K562 (cell line): ENCODE measurements at regions not wholly inside any gene's neighbourhood (a gene's known extent, or its start where the extent isn't known, plus 50 kb on each side); places are given as distances from the start of the nearest gene placed in this dataset.
A peak's percentile ranks its signal among the peaks of the same experiment; 100 is the strongest.

Source experiments
- ATAC-seq: fragments of 200-7000 bp; cut with Tn5 transposase; 3 replicates; pipeline ENCODE4 v1.9.1; 2020; ENCODE audit warnings: moderate library complexity
- BruUV-seq: library from RNA; stranded (reverse); fragments of 400-500 nt; replicated peaks from 2 replicates; lab custom pipeline; 2021; lab: Mats Ljungman, UMichigan
- CTCF ChIA-PET: fragments of 300-600 bp; formaldehyde crosslinking; extraction: SDS; loops from one replicate; lab custom pipeline; 2021; ENCODE audit warnings: low intra/inter-chr PET ratio; lab: Yijun Ruan, JAX
- POLR2A ChIA-PET: fragments of 300-600, 350-650 bp; sonication (Branson Sonifier 250); formaldehyde crosslinking; extraction: SDS; loops from one replicate; lab custom pipeline; 2021; ENCODE audit warnings: antibody characterized with exemption, inconsistent platforms; lab: Yijun Ruan, JAX
- DNase-seq, 4 experiments: peaks; one replicate each; pipeline versions ENCODE4 v3.0.0 to v3.0.0-alpha.2; 2011 to 2018; ENCODE audit warnings: low spot score in 3 of 4, mixed read lengths in 3 of 4; ENCODE audit errors: extremely low read depth in 1 of 4
- FAIRE-seq: peaks from 2 replicates; lab custom pipeline; 2011; peaks lifted over from hg19 to GRCh38; lab: Jason Lieb, UNC
- H2AFZ ChIP-seq: 2 replicates; pipeline ENCODE4 v1.6.0; 2011; ENCODE audit warnings: low read depth, low read length, control low read depth, inconsistent platforms
- H3K27ac ChIP-seq: fragments of 200-600 bp; 3 replicates; pipeline ENCODE4 v1.8.0; 2011; ENCODE audit warnings: low read depth, mild to moderate bottlenecking, control low read depth, inconsistent platforms, low read length, moderate library complexity, mixed read lengths; ENCODE audit errors: extremely low read depth
- H3K27me3 ChIP-seq, 2 experiments: fragments of 300-600 bp in 1 of 2; 2 replicates in 1 of 2; 3 replicates in 1 of 2; pipeline versions ENCODE4 v1.6.0 to v1.8.0; 2011; ENCODE audit warnings: inconsistent platforms in 2 of 2, low read length in 2 of 2, mild to moderate bottlenecking in 1 of 2, mixed read lengths in 1 of 2, moderate library complexity in 1 of 2; ENCODE audit not compliant: control insufficient read depth in 2 of 2, insufficient read depth in 2 of 2
- H3K36me3 ChIP-seq: fragments of 300-600 bp; 3 replicates; pipeline ENCODE4 v1.8.0; 2011; ENCODE audit warnings: mild to moderate bottlenecking, low read length, inconsistent platforms; ENCODE audit not compliant: control insufficient read depth, insufficient read depth
- H3K4me1 ChIP-seq, 2 experiments: fragments of 200-600 bp in 1 of 2; replicated peaks in 1 of 2; 2 replicates in 1 of 2; 3 replicates in 1 of 2; pipeline versions ENCODE4 v1.5.1 to v1.8.0; 2011; ENCODE audit warnings: inconsistent platforms in 2 of 2, low read length in 2 of 2, mild to moderate bottlenecking in 1 of 2, mixed read lengths in 1 of 2, moderate library complexity in 1 of 2; ENCODE audit not compliant: control insufficient read depth in 2 of 2, insufficient read depth in 2 of 2
- H3K4me2 ChIP-seq: 2 replicates; pipeline ENCODE4 v1.6.1; 2011; ENCODE audit warnings: low read length, control low read depth, inconsistent platforms, mixed read lengths; ENCODE audit not compliant: insufficient read depth
- H3K4me3 ChIP-seq: fragments of 200-600 bp; sonication (generic), shearing (Covaris generic); 2 replicates; pipeline ENCODE4 v1.5.1; 2016; ENCODE audit warnings: control low read depth, inconsistent platforms
- H3K79me2 ChIP-seq: fragments of 200-600 bp; 3 replicates; pipeline ENCODE4 v1.8.0; 2011; ENCODE audit warnings: low read length, inconsistent platforms; ENCODE audit not compliant: control insufficient read depth, insufficient read depth
- H3K9ac ChIP-seq, 2 experiments: 2 replicates each; pipeline versions ENCODE4 v1.6.0 to v1.6.1; 2011; ENCODE audit warnings: low read depth in 2 of 2, low read length in 2 of 2, control low read depth in 1 of 2, inconsistent platforms in 1 of 2, mild to moderate bottlenecking in 1 of 2, mixed read lengths in 1 of 2; ENCODE audit not compliant: insufficient read depth in 1 of 2
- H3K9me1 ChIP-seq: one replicate; pipeline ENCODE4 v1.6.0; 2011; ENCODE audit warnings: inconsistent platforms, mild to moderate bottlenecking, low read length, moderate library complexity; ENCODE audit not compliant: control insufficient read depth, insufficient read depth
- H3K9me3 ChIP-seq: replicated peaks from 2 replicates; pipeline ENCODE4 v1.5.1; 2011; ENCODE audit warnings: low read depth, low read length, inconsistent platforms; ENCODE audit not compliant: control insufficient read depth, insufficient read depth
- H4K20me1 ChIP-seq: replicated peaks from 2 replicates; pipeline ENCODE4 v1.6.1; 2011; ENCODE audit warnings: low read length, inconsistent platforms, mixed read lengths; ENCODE audit not compliant: control insufficient read depth, insufficient read depth
- CBFA2T2 ChIP-seq: fragments of 450-650 bp; conservative IDR thresholded peaks from 2 replicates; pipeline ENCODE4 v1.6.1; 2017; ENCODE audit warnings: mild to moderate bottlenecking
- CBFA2T3 ChIP-seq: fragments of 450-650 bp; IDR thresholded peaks from 2 replicates; pipeline ENCODE4 v1.6.1; 2017
- EP400 ChIP-seq: fragments of 450-650 bp; IDR thresholded peaks from 2 replicates; pipeline ENCODE4 v1.6.1; 2017; ENCODE audit warnings: antibody characterized with exemption, mild to moderate bottlenecking, moderate library complexity
- MYC ChIP-seq, 2 experiments: fragments of 250-450 bp in 1 of 2; sonication (Bioruptor Pico) in 1 of 2; IDR thresholded peaks; 2 replicates each; pipeline versions ENCODE4 v1.5.1 to v1.6.1; 2012 to 2021; ENCODE audit warnings: low read depth in 2 of 2, borderline replicate concordance in 1 of 2, improper control_type of control experiment in 1 of 2, low read length in 1 of 2, mild to moderate bottlenecking in 1 of 2, moderate library complexity in 1 of 2
- NONO ChIP-seq, 2 experiments: fragments of 200-400 bp in 1 of 2; fragments of 450-650 bp in 1 of 2; formaldehyde crosslinking in 1 of 2; IDR thresholded peaks; 2 replicates each; pipeline ENCODE4 v1.6.1; 2017; ENCODE audit warnings: low read depth in 2 of 2, mild to moderate bottlenecking in 2 of 2, moderate library complexity in 2 of 2, low read length in 1 of 2
- PCBP1 ChIP-seq: fragments of 200-400 bp; formaldehyde crosslinking; IDR thresholded peaks from 2 replicates; pipeline ENCODE4 v1.6.1; 2018; ENCODE audit warnings: mild to moderate bottlenecking, low read depth, low read length; ENCODE audit not compliant: poor library complexity, severe bottlenecking
- RAD51 ChIP-seq: fragments of 450-650 bp; IDR thresholded peaks from 2 replicates; pipeline ENCODE4 v1.7.1; 2016; ENCODE audit warnings: low read depth, mild to moderate bottlenecking, borderline replicate concordance
- SRSF7 ChIP-seq: fragments of 200-400 bp; formaldehyde crosslinking; optimal IDR thresholded peaks from 2 replicates; pipeline ENCODE3; 2017; ENCODE audit warnings: mild to moderate bottlenecking, low read depth, low read length
- TAL1 ChIP-seq: fragments of 450-650 bp; IDR thresholded peaks from 2 replicates; pipeline ENCODE4 v1.6.1; 2016; ENCODE audit warnings: mild to moderate bottlenecking
- USF1 ChIP-seq: sonication (generic); formaldehyde crosslinking; IDR thresholded peaks from 2 replicates; pipeline ENCODE4 v1.9.0; 2022; ENCODE audit warnings: mild to moderate bottlenecking, missing genetic modification reagents
- WGBS: fragments of 100-300 bp; shearing (Covaris generic); methylation state at CpG from one replicate; pipeline ENCODE4 v1.1.6; 2016; ENCODE audit warnings: low coverage, mixed read lengths; ENCODE audit not compliant: insufficient coverage; ENCODE audit errors: missing lambda C conversion rate; 5-methylcytosine and 5-hydroxymethylcytosine counted together
- in situ Hi-C: fragments of 300-500 bp; cut with MboI; formaldehyde crosslinking; loops from 4 replicates; pipeline ENCODE4 v1.15.0; 2018; ENCODE audit warnings: inconsistent platforms, mixed read lengths
- intact Hi-C: fragments of 100-400 bp; cut with micrococcal nuclease; formaldehyde crosslinking; loops from 2 replicates; pipeline ENCODE4 v1.14.2; 2022
- TF ChIP-seq, protein P1 (sequence below): fragments of 450-650 bp; IDR thresholded peaks from 2 replicates; pipeline ENCODE4 v1.6.1; 2014; ENCODE audit warnings: low read depth, mild to moderate bottlenecking, moderate library complexity, borderline replicate concordance

DNA sequence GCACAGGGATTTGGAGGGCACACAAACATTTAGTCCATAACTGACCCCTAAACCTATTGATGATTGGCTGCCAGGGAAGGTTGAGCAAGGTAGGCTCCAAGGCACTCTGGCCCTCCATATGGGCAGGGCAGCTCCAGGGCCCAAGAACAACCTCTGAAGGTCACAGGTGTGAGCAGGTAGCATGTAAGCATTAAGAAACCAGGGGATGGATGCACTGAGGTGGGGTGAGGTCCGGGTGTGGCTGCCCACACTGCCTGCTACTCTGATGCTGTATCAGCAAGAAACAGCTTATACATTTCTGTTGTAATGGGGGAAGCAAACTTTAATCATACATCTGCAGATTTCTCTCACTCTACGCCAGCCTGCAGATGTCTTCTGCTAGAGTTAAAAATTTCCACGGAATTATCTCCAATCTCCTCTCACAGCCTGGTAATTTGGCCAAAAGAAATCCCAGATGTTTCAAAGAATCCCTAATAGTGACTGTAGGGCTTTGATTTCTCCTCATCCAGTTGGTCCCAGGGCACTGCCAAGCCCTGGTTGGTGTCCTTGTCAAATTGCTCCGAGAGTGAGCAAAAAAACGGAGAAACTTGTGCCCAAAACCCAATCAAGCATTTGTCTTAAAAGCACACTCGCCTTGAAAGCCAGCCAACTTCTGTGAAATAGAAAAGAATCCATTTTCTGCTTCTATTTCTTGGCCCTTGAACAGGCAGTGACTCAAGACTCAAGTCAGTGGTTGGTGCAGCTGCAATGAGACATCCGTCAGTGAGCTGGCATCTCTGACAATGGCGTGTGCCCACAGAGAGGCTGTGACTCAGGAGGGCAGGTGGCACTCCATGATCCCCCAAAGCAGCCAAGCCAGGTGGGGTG, 72.5 kb upstream of the MRI1 start:
- no peak overlapping the region for H2AFZ ChIP-seq
- H3K9ac ChIP-seq: no peak overlapping the region
- no TSS peak for BruUV-seq
- H3K27ac ChIP-seq: no peak overlapping the region
- no peaks in the 10 kb centered on the region for H3K9me1 ChIP-seq
- DNase-seq (no peak), ATAC-seq (no peak), FAIRE-seq (no peak)
- H3K36me3 ChIP-seq: no peaks in the 10 kb centered on the region
- H3K9me3 ChIP-seq: no peaks in the 10 kb centered on the region
- TF ChIP-seq TAL1 (peak; percentile 27; the same call in 1 of the 2 replicates), NONO (IDR thresholded peaks at IDR 0.05; ENCODE audit: low read depth in 2 of 2, low read length in 1 of 2) (no peak), CBFA2T3 (peak; percentile 48)
- POLR2A ChIA-PET: interaction anchor here (1.2 kb wide), 1 partner anchor 155 kb away, joined by 3 read pairs; no protein-coding TSS in a partner anchor
- intact Hi-C loops: no loop called here
- no peaks in the 10 kb centered on the region for H4K20me1 ChIP-seq
- CTCF ChIA-PET: interaction anchor here (0.6 kb wide), 1 partner anchor 253 kb away, joined by 3 read pairs; no protein-coding TSS in a partner anchor
- in situ Hi-C loops: no loop called here
- H3K4me3 ChIP-seq: no peak overlapping the region
- no peaks in the 10 kb centered on the region for H3K4me1 ChIP-seq
- H3K27me3 ChIP-seq: peaks cover 13 to 42% of the 10 kb centered on the region in 2 experiments; a peak in 4 of 5 replicates
- H3K4me2 ChIP-seq: no peak overlapping the region
- WGBS: under 1% methylated on average over 8 of the region's 8 CpGs
- H3K79me2 ChIP-seq: no peaks in the 10 kb centered on the region

- Histone ChIP-seq H4K20me1 (no peaks in the 10 kb centered on the region), H3K27ac (no peak overlapping the region), H3K9me1 (no peaks in the 10 kb centered on the region), H3K9ac (no peak overlapping the region), H3K27me3 (peaks cover 8 to 39% of the 10 kb centered on the region in 2 experiments; a peak in 4 of 5 replicates), H3K4me2 (no peak overlapping the region), H3K4me1 (no peaks in the 10 kb centered on the region), H3K4me3 (no peak overlapping the region), H3K36me3 (no peaks in the 10 kb centered on the region), H3K9me3 (no peaks in the 10 kb centered on the region), H2AFZ (peak overlapping the region; percentile 49; the same call in 1 of the 2 replicates), H3K79me2 (no peaks in the 10 kb centered on the region)
- POLR2A ChIA-PET: interaction anchor here (0.9 kb wide), 1 partner anchor 28 kb away, joined by 3 read pairs; no protein-coding TSS in a partner anchor
- peak; percentile 95 for ATAC-seq
- no TSS peak for BruUV-seq
- WGBS: 5% methylated on average over 3 of the region's 3 CpGs
- peak; percentile 60 to 79 (median 74) for DNase-seq
- peak; percentile 92 for FAIRE-seq
- CTCF ChIA-PET: no interaction called here
- intact Hi-C loops (no loop called here), in situ Hi-C loops (no loop called here)
- TF ChIP-seq PCBP1 (no peak), USF1 (CRISPR knock-in tag) (peak; percentile 96), EP400 (no peak), SRSF7 (no peak), MYC (IDR thresholded peaks at IDR 0.05; ENCODE audit: low read depth, low read length) (peak; percentile 86), MYC (CRISPR knock-in tag; IDR thresholded peaks at IDR 0.05; ENCODE audit: borderline replicate concordance, low read depth) (no peak), CBFA2T2 (peak; percentile 36), RAD51 (peak; percentile 88)
- TF ChIP-seq, protein P1, sequence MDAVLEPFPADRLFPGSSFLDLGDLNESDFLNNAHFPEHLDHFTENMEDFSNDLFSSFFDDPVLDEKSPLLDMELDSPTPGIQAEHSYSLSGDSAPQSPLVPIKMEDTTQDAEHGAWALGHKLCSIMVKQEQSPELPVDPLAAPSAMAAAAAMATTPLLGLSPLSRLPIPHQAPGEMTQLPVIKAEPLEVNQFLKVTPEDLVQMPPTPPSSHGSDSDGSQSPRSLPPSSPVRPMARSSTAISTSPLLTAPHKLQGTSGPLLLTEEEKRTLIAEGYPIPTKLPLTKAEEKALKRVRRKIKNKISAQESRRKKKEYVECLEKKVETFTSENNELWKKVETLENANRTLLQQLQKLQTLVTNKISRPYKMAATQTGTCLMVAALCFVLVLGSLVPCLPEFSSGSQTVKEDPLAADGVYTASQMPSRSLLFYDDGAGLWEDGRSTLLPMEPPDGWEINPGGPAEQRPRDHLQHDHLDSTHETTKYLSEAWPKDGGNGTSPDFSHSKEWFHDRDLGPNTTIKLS: peak; percentile 47; the same call in 1 of the 2 replicates
Observed at GRCh38 chr19:13689085-13689484, 75.2 kb upstream of the MRI1 start.
